ENCODE measurements at regions not wholly inside any gene's neighbourhood (a gene's known extent, or its start where the extent isn't known, plus 50 kb on each side); places are given as distances from the start of the nearest gene placed in this dataset.

GRCh38 chr12:87185367-87185766 is 843.8 kb downstream of the C12orf50 start:
- Mint-ChIP-seq H3K27ac (ENCODE audit: unreplicated experiment) (no peak overlapping the region), H3K4me3 (ENCODE audit: unreplicated experiment) (no peak overlapping the region), H3K36me3 (ENCODE audit: low read depth, unreplicated experiment) (no peaks in the 10 kb centered on the region), H3K27me3 (ENCODE audit: low read depth, unreplicated experiment) (no peaks in the 10 kb centered on the region), H3K4me1 (ENCODE audit: low read depth, unreplicated experiment) (no peaks in the 10 kb centered on the region), H3K9me3 (ENCODE audit: unreplicated experiment) (no peaks in the 10 kb centered on the region)
- Histone ChIP-seq H3K36me3 (ENCODE audit: insufficient read depth, low read length) (no peaks in the 10 kb centered on the region), H3K9me3 (ENCODE audit: insufficient read depth, low read depth, low read length) (no peaks in the 10 kb centered on the region), H3K4me3 (ENCODE audit: insufficient read depth, low read depth, low read length) (no peak overlapping the region), H3K9ac (ENCODE audit: low read length) (no peak overlapping the region), H3K4me1 (ENCODE audit: insufficient read depth, low read length) (no peaks in the 10 kb centered on the region), H3K79me2 (ENCODE audit: insufficient read depth, low read length) (no peaks in the 10 kb centered on the region), H3K27ac (ENCODE audit: low read depth, low read length) (no peak overlapping the region), H4K20me1 (ENCODE audit: insufficient read depth, low read length) (no peaks in the 10 kb centered on the region), H3K4me2 (ENCODE audit: low read length) (no peak overlapping the region), H3K27me3 (ENCODE audit: insufficient read depth, low read length) (no peaks in the 10 kb centered on the region), H2AFZ (ENCODE audit: low read depth, low read length) (no peak overlapping the region)
- DNase-seq (ENCODE audit: low read depth): no peak
- TF ChIP-seq EZH2 (IDR thresholded peaks at IDR 0.05; ENCODE audit: insufficient read depth, low read length) (no peak), CTCF (IDR thresholded peaks at IDR 0.05; ENCODE audit: insufficient read depth, low read depth, low read length) (no peak)
- FAIRE-seq: no peak

GRCh38 chr12:87182696-87183233 is 846.4 kb downstream of the C12orf50 start:
- H3K4me2 ChIP-seq (ENCODE audit: low read length): no peak overlapping the region
- H2AFZ ChIP-seq (ENCODE audit: low read depth, low read length): no peak overlapping the region
- H3K4me1 ChIP-seq (ENCODE audit: insufficient read depth, low read length): no peaks in the 10 kb centered on the region
- no peak overlapping the region for H3K27ac ChIP-seq (ENCODE audit: low read depth, low read length)
- no peaks in the 10 kb centered on the region for H3K27me3 ChIP-seq (ENCODE audit: insufficient read depth, low read length)
- H3K4me3 ChIP-seq (ENCODE audit: insufficient read depth, low read depth, low read length): no peak overlapping the region
- no peaks in the 10 kb centered on the region for H3K79me2 ChIP-seq (ENCODE audit: insufficient read depth, low read length)
- H3K27ac Mint-ChIP-seq (ENCODE audit: unreplicated experiment): no peak overlapping the region
- no peaks in the 10 kb centered on the region for H3K27me3 Mint-ChIP-seq (ENCODE audit: low read depth, unreplicated experiment)
- no peaks in the 10 kb centered on the region for H3K36me3 ChIP-seq (ENCODE audit: insufficient read depth, low read length)
- H3K9me3 Mint-ChIP-seq (ENCODE audit: unreplicated experiment): no peaks in the 10 kb centered on the region
- H3K4me1 Mint-ChIP-seq (ENCODE audit: low read depth, unreplicated experiment): no peaks in the 10 kb centered on the region
- no peaks in the 10 kb centered on the region for H3K9me3 ChIP-seq (ENCODE audit: insufficient read depth, low read depth, low read length)
- H3K4me3 Mint-ChIP-seq (ENCODE audit: unreplicated experiment): no peak overlapping the region
- DNase-seq (ENCODE audit: low read depth): no peak
- H4K20me1 ChIP-seq (ENCODE audit: insufficient read depth, low read length): no peaks in the 10 kb centered on the region
- H3K36me3 Mint-ChIP-seq (ENCODE audit: low read depth, unreplicated experiment): no peaks in the 10 kb centered on the region
- no peak for FAIRE-seq
- TF ChIP-seq EZH2 (IDR thresholded peaks at IDR 0.05; ENCODE audit: insufficient read depth, low read length) (no peak), CTCF (IDR thresholded peaks at IDR 0.05; ENCODE audit: insufficient read depth, low read depth, low read length) (no peak)
- H3K9ac ChIP-seq (ENCODE audit: low read length): no peak overlapping the region

DNA sequence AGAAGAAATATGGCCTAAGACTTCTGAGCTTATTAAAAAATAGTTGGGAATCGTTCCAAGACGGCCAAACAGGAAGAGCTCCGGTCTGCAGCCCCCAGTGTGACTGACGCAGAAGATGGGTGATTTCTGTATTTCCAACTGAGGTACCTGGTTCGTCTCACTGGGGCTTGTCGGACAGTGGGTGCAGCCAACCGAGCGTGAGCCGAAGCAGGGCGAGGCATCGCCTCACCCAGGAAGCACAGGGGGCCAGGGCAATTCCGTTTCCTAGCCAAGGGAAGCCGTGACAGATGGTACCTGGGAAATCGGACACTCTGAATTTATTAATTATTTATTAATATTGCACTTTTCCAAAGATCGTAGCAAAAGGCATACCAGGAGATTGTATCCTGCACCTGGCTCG is 857.8 kb downstream of the C12orf50 start:
- Histone ChIP-seq H3K36me3 (ENCODE audit: insufficient read depth, low read length) (no peaks in the 10 kb centered on the region), H3K4me3 (ENCODE audit: insufficient read depth, low read depth, low read length) (no peak overlapping the region), H3K79me2 (ENCODE audit: insufficient read depth, low read length) (no peaks in the 10 kb centered on the region), H3K9ac (ENCODE audit: low read length) (no peak overlapping the region), H2AFZ (ENCODE audit: low read depth, low read length) (no peak overlapping the region), H3K4me2 (ENCODE audit: low read length) (no peak overlapping the region), H3K27me3 (ENCODE audit: insufficient read depth, low read length) (no peaks in the 10 kb centered on the region), H4K20me1 (ENCODE audit: insufficient read depth, low read length) (no peaks in the 10 kb centered on the region), H3K27ac (ENCODE audit: low read depth, low read length) (no peak overlapping the region), H3K4me1 (ENCODE audit: insufficient read depth, low read length) (no peaks in the 10 kb centered on the region), H3K9me3 (ENCODE audit: insufficient read depth, low read depth, low read length) (no peaks in the 10 kb centered on the region)
- peaks cover 2% of the 10 kb centered on the region for H3K36me3 Mint-ChIP-seq (ENCODE audit: low read depth, unreplicated experiment)
- DNase-seq (ENCODE audit: low read depth) (no peak), FAIRE-seq (no peak)
- H3K4me1 Mint-ChIP-seq (ENCODE audit: low read depth, unreplicated experiment): no peaks in the 10 kb centered on the region
- H3K4me3 Mint-ChIP-seq (ENCODE audit: unreplicated experiment): no peak overlapping the region
- no peak overlapping the region for H3K27ac Mint-ChIP-seq (ENCODE audit: unreplicated experiment)
- no peaks in the 10 kb centered on the region for H3K27me3 Mint-ChIP-seq (ENCODE audit: low read depth, unreplicated experiment)
- peaks cover 3% of the 10 kb centered on the region for H3K9me3 Mint-ChIP-seq (ENCODE audit: unreplicated experiment)
- TF ChIP-seq EZH2 (IDR thresholded peaks at IDR 0.05; ENCODE audit: insufficient read depth, low read length) (no peak), CTCF (IDR thresholded peaks at IDR 0.05; ENCODE audit: insufficient read depth, low read depth, low read length) (no peak)

Measured in astrocyte (in vitro differentiated cells and primary cell).